Stimulated activated naive B cell treated with anti-CD40 and anti-IgM and Interleukin-4, amounts not matched to agents 10 μg/mL and 1 μg/mL and 100 μg/mL, for 72 hours (primary cell): ENCODE measurements at regions not wholly inside any gene's neighbourhood (a gene's known extent, or its start where the extent isn't known, plus 50 kb on each side); places are given as distances from the start of the nearest gene placed in this dataset.
A peak's percentile ranks its signal among the peaks of the same experiment; 100 is the strongest.

ENCODE experiments used
- ATAC-seq, 2 donors: fragments of 150-1000 bp; cut with Tn5 transposase; replicated peaks; 2 replicates each; pipeline ENCODE4 v1.10.0; 2021; ENCODE audit warnings: moderate library complexity in 1 of 2
- DNase-seq: peaks from one replicate; pipeline ENCODE4 v3.0.0; 2021
- H3K27ac Mint-ChIP-seq: one replicate; pipeline ENCODE4 v1.8.0; 2022; ENCODE audit warnings: mild to moderate bottlenecking, mixed read lengths
- H3K27me3 Mint-ChIP-seq, 2 donors: one replicate each; pipeline ENCODE4 v1.8.0; 2022; ENCODE audit warnings: mixed read lengths in 2 of 2
- H3K36me3 Mint-ChIP-seq, 2 donors: one replicate each; pipeline ENCODE4 v1.8.0; 2022; ENCODE audit warnings: mixed read lengths in 2 of 2, mild to moderate bottlenecking in 1 of 2
- H3K4me1 Mint-ChIP-seq, 2 donors: one replicate each; pipeline ENCODE4 v1.8.0; 2022; ENCODE audit warnings: mixed read lengths in 2 of 2, mild to moderate bottlenecking in 1 of 2
- H3K4me3 Mint-ChIP-seq, 2 donors: one replicate each; pipeline ENCODE4 v1.8.0; 2022; ENCODE audit warnings: mild to moderate bottlenecking in 2 of 2, mixed read lengths in 2 of 2, moderate library complexity in 1 of 2
- H3K9me3 Mint-ChIP-seq, 2 donors: one replicate each; pipeline ENCODE4 v1.8.0; 2022; ENCODE audit warnings: mixed read lengths in 2 of 2, mild to moderate bottlenecking in 1 of 2

GRCh38 chr11:44488165-44488965 is 77.1 kb upstream of the CD82 start:
- peaks cover 2 to 7% of the 10 kb centered on the region in 2 donors for H3K36me3 Mint-ChIP-seq
- H3K4me3 Mint-ChIP-seq = no peak overlapping the region
- H3K27ac Mint-ChIP-seq = no peak overlapping the region
- ATAC-seq (no peak), DNase-seq (no peak)
- H3K4me1 Mint-ChIP-seq = no peaks in the 10 kb centered on the region
- peaks cover 8 to 11% of the 10 kb centered on the region in 2 donors for H3K9me3 Mint-ChIP-seq
- peaks cover 6 to 36% of the 10 kb centered on the region in 2 donors for H3K27me3 Mint-ChIP-seq

- Mint-ChIP-seq H3K27me3 (peaks cover 17 to 58% of the 10 kb centered on the region in 2 donors), H3K4me1 (no peaks in the 10 kb centered on the region), H3K4me3 (no peak overlapping the region), H3K36me3 (no peaks in the 10 kb centered on the region), H3K9me3 (no peaks in the 10 kb centered on the region), H3K27ac (no peak overlapping the region)
- ATAC-seq (no peak), DNase-seq (no peak)
Measured at GRCh38 chr11:44493383-44493782, 72.1 kb upstream of the CD82 start.

- no peak for DNase-seq
- Mint-ChIP-seq H3K9me3 (no peaks in the 10 kb centered on the region), H3K4me1 (no peaks in the 10 kb centered on the region), H3K4me3 (no peak overlapping the region), H3K27me3 (peaks cover 17 to 58% of the 10 kb centered on the region in 2 donors), H3K27ac (no peak overlapping the region), H3K36me3 (no peaks in the 10 kb centered on the region)
- ATAC-seq = no peak
Measured at GRCh38 chr11:44493930-44494329, 71.5 kb upstream of the CD82 start.

DNA sequence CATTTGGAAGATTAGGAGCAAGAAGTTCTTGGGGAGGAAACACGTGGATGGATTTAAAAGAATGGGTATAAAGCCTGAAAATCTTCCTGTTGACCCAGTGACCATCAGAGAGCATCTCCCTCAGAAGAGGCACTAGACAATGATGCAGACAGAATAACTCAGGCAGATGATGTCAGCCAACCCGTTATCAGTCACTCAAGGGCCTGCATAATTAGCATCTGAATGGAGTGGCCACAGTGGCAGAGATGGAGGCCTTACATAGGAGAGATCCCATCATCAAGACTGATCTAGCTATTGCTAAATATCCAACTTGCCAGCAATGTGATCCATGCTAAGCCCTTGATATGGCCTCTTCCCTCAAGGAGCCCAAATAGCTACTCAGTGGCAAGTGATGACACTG is 70.7 kb upstream of the CD82 start:
- Mint-ChIP-seq H3K9me3 (no peaks in the 10 kb centered on the region), H3K27me3 (peaks cover 17 to 52% of the 10 kb centered on the region in 2 donors), H3K36me3 (no peaks in the 10 kb centered on the region), H3K4me3 (no peak overlapping the region), H3K4me1 (no peaks in the 10 kb centered on the region), H3K27ac (no peak overlapping the region)
- no peak for ATAC-seq
- no peak for DNase-seq

GRCh38 chr11:44496391-44496790 is 69.1 kb upstream of the CD82 start:
- Mint-ChIP-seq H3K27ac (no peak overlapping the region), H3K36me3 (no peaks in the 10 kb centered on the region), H3K4me3 (no peak overlapping the region), H3K27me3 (peaks cover 23 to 55% of the 10 kb centered on the region in 2 donors), H3K4me1 (no peaks in the 10 kb centered on the region), H3K9me3 (no peaks in the 10 kb centered on the region)
- no peak for ATAC-seq
- DNase-seq = no peak

DNA sequence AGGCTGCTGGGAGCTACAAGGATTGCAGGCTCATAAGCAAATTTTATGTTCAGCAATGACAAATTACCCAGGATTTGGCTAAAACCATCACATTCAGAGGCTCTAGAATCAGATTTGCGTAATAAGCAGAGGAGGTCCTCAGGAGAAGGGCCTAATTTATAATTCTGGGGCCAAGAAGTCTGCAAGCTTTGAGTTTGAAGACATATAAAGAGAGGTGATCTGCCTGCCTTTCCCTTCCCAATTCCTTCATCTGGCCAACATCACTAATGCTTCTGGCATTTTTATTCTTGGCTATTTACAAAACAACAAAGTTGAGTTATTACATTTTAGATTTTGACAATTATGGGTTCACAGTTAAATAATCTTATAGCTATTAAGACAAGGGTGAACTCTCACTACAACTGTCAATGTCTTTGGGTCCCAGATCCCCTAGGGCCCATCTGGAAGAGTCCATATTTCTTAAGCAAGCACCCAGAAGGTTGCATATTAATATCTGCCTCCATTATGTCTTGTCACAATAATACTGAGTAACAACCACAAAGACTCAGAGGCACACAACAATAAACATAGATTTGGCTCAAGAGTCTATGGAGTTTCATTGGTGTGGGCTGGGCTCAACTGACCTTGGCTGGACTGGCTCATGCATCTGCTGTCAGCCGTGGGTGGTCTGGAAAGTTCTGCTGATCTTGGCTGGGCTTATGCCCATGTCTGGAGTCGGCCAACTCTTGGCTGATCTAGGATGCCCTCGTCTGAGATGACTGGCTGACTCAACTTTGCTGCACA is 67.2 kb upstream of the CD82 start:
- Mint-ChIP-seq H3K27ac (no peak overlapping the region), H3K4me1 (no peaks in the 10 kb centered on the region), H3K36me3 (no peaks in the 10 kb centered on the region), H3K4me3 (no peak overlapping the region), H3K27me3 (peaks cover 23 to 45% of the 10 kb centered on the region in 2 donors), H3K9me3 (no peaks in the 10 kb centered on the region)
- ATAC-seq = no peak
- DNase-seq = no peak

DNA sequence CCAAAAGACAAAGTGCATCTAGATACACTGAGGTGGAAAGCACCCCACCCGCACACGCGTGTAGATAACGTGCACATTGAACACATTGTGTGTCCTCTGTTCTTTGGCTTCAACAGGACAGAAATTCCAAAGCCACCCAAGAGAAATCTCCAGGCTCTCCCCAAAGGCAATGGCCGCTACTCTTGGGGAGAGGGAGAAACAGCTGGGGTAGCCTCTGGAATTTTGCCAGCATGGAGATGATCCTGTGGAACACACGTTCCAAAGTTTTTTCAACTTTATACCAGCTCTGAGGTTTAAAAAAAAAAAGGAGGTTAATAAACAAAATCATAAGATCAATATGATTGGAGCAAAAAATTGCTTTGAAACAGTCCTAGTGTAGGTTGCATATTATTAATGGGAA is 63.0 kb upstream of the CD82 start:
- peaks cover 18 to 19% of the 10 kb centered on the region in 2 donors for H3K27me3 Mint-ChIP-seq
- ATAC-seq (no peak), DNase-seq (no peak)
- peaks cover 4 to 5% of the 10 kb centered on the region in 2 donors for H3K9me3 Mint-ChIP-seq
- H3K36me3 Mint-ChIP-seq = no peaks in the 10 kb centered on the region
- H3K4me3 Mint-ChIP-seq = no peak overlapping the region
- H3K4me1 Mint-ChIP-seq = no peaks in the 10 kb centered on the region
- H3K27ac Mint-ChIP-seq = no peak overlapping the region

GRCh38 chr11:44505581-44506054 is 59.8 kb upstream of the CD82 start:
- ATAC-seq = peak in 1 of 2 donors; percentile 29
- Mint-ChIP-seq H3K27me3 (peaks cover 29 to 34% of the 10 kb centered on the region in 2 donors), H3K9me3 (peaks cover 4 to 5% of the 10 kb centered on the region in 2 donors), H3K36me3 (no peaks in the 10 kb centered on the region), H3K4me1 (no peaks in the 10 kb centered on the region), H3K4me3 (no peak overlapping the region), H3K27ac (no peak overlapping the region)
- no peak for DNase-seq

DNA sequence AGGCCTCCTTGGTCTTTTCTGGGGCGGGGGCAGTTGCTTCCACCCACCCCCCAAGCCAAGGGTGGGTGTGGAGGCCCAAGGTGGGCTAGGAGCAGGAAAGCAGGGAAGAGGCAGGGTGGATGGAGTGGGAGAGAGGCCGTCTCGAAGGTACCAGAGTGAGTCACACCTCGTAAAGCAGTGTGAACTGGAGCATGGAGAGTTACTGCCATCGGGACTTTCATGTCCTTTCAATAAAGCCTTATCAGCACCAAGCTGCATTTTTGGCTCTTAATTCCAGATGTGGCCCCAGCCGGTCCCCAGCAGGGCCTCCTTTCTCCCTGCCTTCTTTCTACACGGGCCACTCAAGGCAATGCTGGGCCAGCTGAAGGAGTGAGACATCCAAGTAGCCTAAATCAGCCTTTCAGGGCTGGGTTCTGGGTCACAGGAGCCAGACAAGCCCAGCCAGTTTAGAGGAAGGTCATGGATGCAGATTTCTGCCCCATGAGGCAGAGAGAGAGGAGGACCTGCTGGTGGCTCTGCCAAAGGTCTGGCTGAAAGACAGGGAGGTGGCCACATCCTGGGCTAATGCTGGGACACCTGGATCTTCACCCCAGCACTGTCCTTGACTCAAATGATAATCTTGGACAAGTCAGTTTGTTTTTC is 59.0 kb upstream of the CD82 start:
- Mint-ChIP-seq H3K27ac (no peak overlapping the region), H3K36me3 (no peaks in the 10 kb centered on the region), H3K4me1 (no peaks in the 10 kb centered on the region), H3K27me3 (peaks cover 24 to 30% of the 10 kb centered on the region in 2 donors), H3K9me3 (peaks cover 4 to 5% of the 10 kb centered on the region in 2 donors), H3K4me3 (no peak overlapping the region)
- no peak for DNase-seq
- peak in 1 of 2 donors; percentile 69 for ATAC-seq

DNA sequence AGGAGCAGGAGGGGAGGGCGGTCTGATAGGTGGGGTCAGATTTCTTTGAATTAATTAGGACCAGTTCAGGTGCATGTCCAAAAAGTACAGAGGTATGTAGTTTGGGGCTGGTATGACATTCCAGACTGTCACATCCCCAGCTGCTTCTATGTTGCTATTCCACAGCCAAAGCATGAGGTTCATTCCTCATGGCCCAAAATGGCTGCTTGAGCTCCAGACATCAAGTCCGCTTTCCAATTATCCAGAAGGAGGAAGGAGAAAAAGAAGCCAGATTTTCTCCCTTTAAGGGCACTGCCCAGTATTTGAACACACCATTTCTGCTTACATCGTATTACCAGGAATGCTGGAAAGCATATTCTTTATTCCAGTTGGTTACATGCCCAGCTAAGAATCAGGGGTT is 58.0 kb upstream of the CD82 start:
- no peak overlapping the region for H3K4me3 Mint-ChIP-seq
- no peak for ATAC-seq
- H3K36me3 Mint-ChIP-seq = no peaks in the 10 kb centered on the region
- no peak overlapping the region for H3K27ac Mint-ChIP-seq
- H3K9me3 Mint-ChIP-seq = peaks cover 4 to 5% of the 10 kb centered on the region in 2 donors
- DNase-seq = no peak
- H3K27me3 Mint-ChIP-seq = peaks cover 29 to 31% of the 10 kb centered on the region in 2 donors
- H3K4me1 Mint-ChIP-seq = no peaks in the 10 kb centered on the region

- DNase-seq (no peak), ATAC-seq (no peak)
- Mint-ChIP-seq H3K27ac (no peak overlapping the region), H3K4me3 (no peak overlapping the region), H3K4me1 (no peaks in the 10 kb centered on the region), H3K27me3 (peaks cover 32% of the 10 kb centered on the region in 2 donors), H3K36me3 (no peaks in the 10 kb centered on the region), H3K9me3 (peaks cover 4 to 5% of the 10 kb centered on the region in 2 donors)
Measured at GRCh38 chr11:44507896-44508445, 57.5 kb upstream of the CD82 start.

DNA sequence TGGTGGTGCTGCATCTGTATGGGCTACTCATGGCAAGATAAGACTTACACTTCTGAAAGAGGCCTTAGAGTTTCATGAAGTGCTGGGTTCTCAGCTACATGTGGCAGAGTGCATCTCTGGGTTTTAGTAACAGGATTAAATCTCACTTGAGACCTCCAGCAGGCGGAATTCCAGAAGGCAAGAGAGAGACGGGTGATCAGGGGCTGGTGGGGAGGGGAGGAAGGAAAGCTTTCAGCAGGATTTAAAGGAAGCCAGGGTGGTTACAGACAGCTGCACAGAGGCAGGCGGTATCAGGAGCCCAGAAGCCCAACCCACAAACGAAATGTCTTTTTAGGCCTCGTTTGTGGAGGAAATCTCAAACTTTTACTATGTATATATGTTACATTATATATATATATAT is 56.2 kb upstream of the CD82 start:
- no peak for DNase-seq
- H3K27ac Mint-ChIP-seq = no peak overlapping the region
- no peaks in the 10 kb centered on the region for H3K4me1 Mint-ChIP-seq
- no peaks in the 10 kb centered on the region for H3K36me3 Mint-ChIP-seq
- peaks cover 33 to 34% of the 10 kb centered on the region in 2 donors for H3K27me3 Mint-ChIP-seq
- H3K4me3 Mint-ChIP-seq = no peak overlapping the region
- ATAC-seq = no peak
- peaks cover 4 to 5% of the 10 kb centered on the region in 2 donors for H3K9me3 Mint-ChIP-seq

- Mint-ChIP-seq H3K4me1 (no peaks in the 10 kb centered on the region), H3K36me3 (no peaks in the 10 kb centered on the region), H3K4me3 (no peak overlapping the region), H3K27me3 (peaks cover 33 to 34% of the 10 kb centered on the region in 2 donors), H3K9me3 (peaks cover 4 to 5% of the 10 kb centered on the region in 2 donors), H3K27ac (no peak overlapping the region)
- ATAC-seq (no peak), DNase-seq (no peak)
Measured at GRCh38 chr11:44510372-44510771, 55.1 kb upstream of the CD82 start.

- Mint-ChIP-seq H3K27ac (no peak overlapping the region), H3K4me3 (no peak overlapping the region), H3K36me3 (no peaks in the 10 kb centered on the region), H3K27me3 (peaks cover 35% of the 10 kb centered on the region in 2 donors), H3K9me3 (no peaks in the 10 kb centered on the region), H3K4me1 (no peaks in the 10 kb centered on the region)
- ATAC-seq (no peak), DNase-seq (no peak)
Measured at GRCh38 chr11:44512818-44513217, 52.6 kb upstream of the CD82 start.
